DND-41 (cell line): ENCODE measurements at regions not wholly inside any gene's neighbourhood (a gene's known extent, or its start where the extent isn't known, plus 50 kb on each side); places are given as distances from the start of the nearest gene placed in this dataset.

ENCODE experiments used
- ATAC-seq: fragments of 200-7000 bp; cut with Tn5 transposase; 3 replicates; pipeline ENCODE4 v1.9.1; 2021; ENCODE audit warnings: low read depth; ENCODE audit not compliant: insufficient read depth
- DNase-seq: peaks from one replicate; pipeline ENCODE4 v3.0.0-alpha.2; 2020
- H2AFZ ChIP-seq: 2 replicates; pipeline ENCODE4 v1.6.0; 2012; ENCODE audit warnings: low read depth, low read length
- H3K27ac ChIP-seq: 2 replicates; pipeline ENCODE4 v1.5.1; 2012; ENCODE audit warnings: low read length, inconsistent platforms
- H3K27me3 ChIP-seq: fragments of 200-600 bp; sonication (generic); 2 replicates; pipeline ENCODE4 v1.6.0; 2012; ENCODE audit warnings: low read length, mild to moderate bottlenecking, inconsistent platforms; ENCODE audit not compliant: insufficient read depth, poor library complexity
- H3K36me3 ChIP-seq: 2 replicates; pipeline ENCODE4 v1.5.1; 2012; ENCODE audit warnings: low read length, inconsistent platforms; ENCODE audit not compliant: insufficient read depth
- H3K4me1 ChIP-seq: 2 replicates; pipeline ENCODE4 v1.5.1; 2012; ENCODE audit warnings: mild to moderate bottlenecking, low read length; ENCODE audit not compliant: insufficient read depth
- H3K4me2 ChIP-seq: 2 replicates; pipeline ENCODE4 v1.6.0; 2012; ENCODE audit warnings: mild to moderate bottlenecking, moderate library complexity, low read length, inconsistent platforms; ENCODE audit not compliant: insufficient read depth
- H3K4me3 ChIP-seq, 2 experiments: fragments of 200-600 bp in 1 of 2; shearing (Covaris generic) in 1 of 2; 2 replicates each; pipeline ENCODE4 v1.5.1; 2012 to 2016; ENCODE audit warnings: inconsistent platforms in 2 of 2, low read length in 2 of 2, mild to moderate bottlenecking in 2 of 2, low read depth in 1 of 2, moderate library complexity in 1 of 2
- H3K79me2 ChIP-seq: 2 replicates; pipeline ENCODE4 v1.6.0; 2012; ENCODE audit warnings: low read length, inconsistent platforms; ENCODE audit not compliant: insufficient read depth
- H3K9ac ChIP-seq: 2 replicates; pipeline ENCODE4 v1.6.0; 2012; ENCODE audit warnings: low read depth, mild to moderate bottlenecking, inconsistent platforms, low read length, moderate library complexity
- H3K9me3 ChIP-seq: 2 replicates; pipeline ENCODE4 v1.5.1; 2012; ENCODE audit warnings: low read length, moderate library complexity, mild to moderate bottlenecking, inconsistent platforms; ENCODE audit not compliant: insufficient read depth, severe bottlenecking
- H4K20me1 ChIP-seq: 2 replicates; pipeline ENCODE4 v1.6.0; 2012; ENCODE audit warnings: low read length; ENCODE audit not compliant: insufficient read depth
- CTCF ChIP-seq: IDR thresholded peaks from 2 replicates; pipeline ENCODE4 v1.5.1; 2012; ENCODE audit warnings: borderline replicate concordance, low read length, moderate library complexity, mild to moderate bottlenecking; ENCODE audit not compliant: poor library complexity, severe bottlenecking; ENCODE audit errors: extremely low read depth
- EZH2 ChIP-seq: IDR thresholded peaks from 3 replicates; pipeline ENCODE4 v1.6.1; 2012; ENCODE audit warnings: borderline replicate concordance, low read depth, mild to moderate bottlenecking, moderate library complexity, low read length, inconsistent platforms; ENCODE audit not compliant: severe bottlenecking

- H3K27ac ChIP-seq = no peak overlapping the region
- H3K4me2 ChIP-seq = no peak overlapping the region
- H3K4me1 ChIP-seq = no peaks in the 10 kb centered on the region
- H3K79me2 ChIP-seq = no peaks in the 10 kb centered on the region
- TF ChIP-seq EZH2 = no peak
- TF ChIP-seq CTCF = no peak
- peaks cover 13% of the 10 kb centered on the region for H3K27me3 ChIP-seq
- no peak overlapping the region for H3K4me3 ChIP-seq
- no peak overlapping the region for H3K9ac ChIP-seq
- H3K9me3 ChIP-seq = no peaks in the 10 kb centered on the region
- DNase-seq (no peak), ATAC-seq (no peak)
- H3K36me3 ChIP-seq = no peaks in the 10 kb centered on the region
- no peak overlapping the region for H2AFZ ChIP-seq
- H4K20me1 ChIP-seq = no peaks in the 10 kb centered on the region
Observed at GRCh38 chr3:124504332-124505059, 225.8 kb upstream of the UMPS start.

GRCh38 chr3:124509884-124510283, 220.4 kb upstream of the UMPS start:
- no peak overlapping the region for H3K9ac ChIP-seq
- TF ChIP-seq CTCF (no peak), EZH2 (no peak)
- H3K9me3 ChIP-seq = no peaks in the 10 kb centered on the region
- no peak overlapping the region for H3K4me2 ChIP-seq
- no peaks in the 10 kb centered on the region for H3K79me2 ChIP-seq
- H3K4me3 ChIP-seq = no peak overlapping the region
- H3K4me1 ChIP-seq = no peaks in the 10 kb centered on the region
- ATAC-seq (no peak), DNase-seq (no peak)
- H3K36me3 ChIP-seq = no peaks in the 10 kb centered on the region
- H4K20me1 ChIP-seq = no peaks in the 10 kb centered on the region
- H3K27me3 ChIP-seq = peaks cover 31% of the 10 kb centered on the region
- H2AFZ ChIP-seq = no peak overlapping the region
- H3K27ac ChIP-seq = no peak overlapping the region

GRCh38 chr3:124510290-124510689, 220.0 kb upstream of the UMPS start:
- H4K20me1 ChIP-seq = no peaks in the 10 kb centered on the region
- no peak overlapping the region for H3K9ac ChIP-seq
- peaks cover 27% of the 10 kb centered on the region for H3K27me3 ChIP-seq
- H3K36me3 ChIP-seq = no peaks in the 10 kb centered on the region
- H3K4me2 ChIP-seq = no peak overlapping the region
- no peak for ATAC-seq
- TF ChIP-seq CTCF = no peak
- no peak for TF ChIP-seq EZH2
- no peaks in the 10 kb centered on the region for H3K4me1 ChIP-seq
- no peak overlapping the region for H3K4me3 ChIP-seq
- no peaks in the 10 kb centered on the region for H3K9me3 ChIP-seq
- DNase-seq = no peak
- H2AFZ ChIP-seq = no peak overlapping the region
- no peaks in the 10 kb centered on the region for H3K79me2 ChIP-seq
- H3K27ac ChIP-seq = no peak overlapping the region
